ENCODE measurements at regions not wholly inside any gene's neighbourhood (a gene's known extent, or its start where the extent isn't known, plus 50 kb on each side); places are given as distances from the start of the nearest gene placed in this dataset.

DNA sequence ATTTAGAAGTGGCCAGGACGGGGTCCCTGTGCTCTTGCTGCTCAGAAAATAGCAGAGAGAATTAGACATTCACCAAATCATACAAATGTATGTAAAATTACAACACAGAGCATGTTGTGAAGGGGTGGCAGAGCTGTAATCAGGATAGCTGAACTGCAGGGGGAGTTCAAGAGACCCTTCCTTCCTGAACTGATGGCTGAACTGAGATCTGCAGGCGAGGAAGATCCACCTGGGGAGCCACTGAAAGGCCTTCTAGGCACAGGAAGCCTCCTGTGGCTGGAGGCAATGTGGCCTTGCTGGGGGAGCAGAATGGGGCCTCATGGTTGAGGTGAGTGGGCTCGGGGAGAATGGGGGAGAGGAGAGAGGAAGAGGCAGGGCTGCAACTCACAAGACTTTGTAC lies 216.5 kb downstream of the PRDM2 start:
- in situ Hi-C loops (cut with HindIII; ENCODE audit: low pct_unique_long_range_greater_than_20kb, low sequenced_read_pairs): no loop called here
- no peak for DNase-seq (ENCODE audit: low read depth, low spot score)

- no peak for DNase-seq (ENCODE audit: low read depth, low spot score)
- in situ Hi-C loops (cut with HindIII; ENCODE audit: low pct_unique_long_range_greater_than_20kb, low sequenced_read_pairs): no loop called here
Measured at GRCh38 chr1:13917607-13918006, 217.6 kb downstream of the PRDM2 start.

- in situ Hi-C loops (cut with HindIII; ENCODE audit: low pct_unique_long_range_greater_than_20kb, low sequenced_read_pairs): no loop called here
Measured at GRCh38 chr1:13918862-13919261, 218.9 kb downstream of the PRDM2 start.

DNA sequence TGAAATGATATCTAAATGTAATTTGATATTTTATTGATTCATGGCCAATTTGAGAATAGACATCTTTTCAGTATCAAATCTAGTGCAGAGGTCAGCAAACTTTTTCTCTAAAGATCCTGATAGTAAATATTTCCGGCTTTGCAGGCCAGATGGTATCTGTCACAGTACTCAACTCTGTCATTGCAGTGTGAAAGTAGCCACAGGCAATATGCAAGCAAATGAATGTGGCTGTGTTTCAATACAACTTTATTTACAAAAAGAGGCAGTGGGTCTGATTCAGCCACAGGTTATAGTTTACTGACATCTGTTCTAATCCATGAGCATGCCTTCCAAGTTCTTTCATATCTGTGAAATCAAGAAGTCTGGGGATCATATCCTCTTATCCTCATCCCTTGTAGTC lies 221.2 kb downstream of the PRDM2 start:
- DNase-seq (ENCODE audit: low read depth, low spot score): no peak
- in situ Hi-C loops (cut with HindIII; ENCODE audit: low pct_unique_long_range_greater_than_20kb, low sequenced_read_pairs): no loop called here

More at GRCh38 chr1:13918862-13919261, 218.9 kb downstream of the PRDM2 start:
- DNase-seq (ENCODE audit: low read depth, low spot score): no peak

DNA sequence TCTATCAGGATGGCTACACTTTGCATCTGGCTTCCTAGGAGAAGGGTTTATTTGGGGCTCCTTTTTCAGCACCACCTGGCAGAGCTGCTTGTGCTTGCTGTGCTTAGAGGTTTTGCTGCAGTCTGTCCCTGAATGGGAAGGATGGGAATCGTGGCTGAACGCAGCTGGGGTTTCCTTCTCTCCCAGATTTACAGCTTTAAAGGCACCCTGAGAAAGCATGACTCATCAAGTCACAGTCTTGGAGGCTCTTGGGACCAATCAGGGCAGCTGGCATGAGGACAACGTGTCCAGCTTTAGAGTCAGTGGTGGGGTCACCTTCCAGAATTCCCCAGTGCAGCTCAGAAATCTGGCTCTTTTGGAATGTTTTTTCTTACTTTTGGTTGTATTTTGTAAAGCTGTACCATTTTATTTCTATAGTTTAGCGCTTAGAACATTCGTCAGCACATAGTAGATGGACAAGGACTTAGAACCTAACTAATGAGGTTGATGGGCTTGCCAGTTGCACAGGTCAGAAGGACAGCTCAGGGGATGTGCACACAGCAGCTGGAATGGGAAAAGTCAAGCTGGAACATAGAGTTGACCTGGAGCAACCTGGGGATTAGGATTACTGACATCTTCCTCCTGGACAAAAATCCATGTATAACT lies 222.6 kb downstream of the PRDM2 start:
- DNase-seq (ENCODE audit: low read depth, low spot score): no peak

GRCh38 chr1:13926556-13926955 lies 226.6 kb downstream of the PRDM2 start:
- no peak for DNase-seq (ENCODE audit: low read depth, low spot score)
- in situ Hi-C loops (cut with HindIII; ENCODE audit: low pct_unique_long_range_greater_than_20kb, low sequenced_read_pairs): no loop called here

More for the DNA sequence above, 222.6 kb downstream of the PRDM2 start:
- in situ Hi-C loops (cut with HindIII; ENCODE audit: low pct_unique_long_range_greater_than_20kb, low sequenced_read_pairs): no loop called here

DNA sequence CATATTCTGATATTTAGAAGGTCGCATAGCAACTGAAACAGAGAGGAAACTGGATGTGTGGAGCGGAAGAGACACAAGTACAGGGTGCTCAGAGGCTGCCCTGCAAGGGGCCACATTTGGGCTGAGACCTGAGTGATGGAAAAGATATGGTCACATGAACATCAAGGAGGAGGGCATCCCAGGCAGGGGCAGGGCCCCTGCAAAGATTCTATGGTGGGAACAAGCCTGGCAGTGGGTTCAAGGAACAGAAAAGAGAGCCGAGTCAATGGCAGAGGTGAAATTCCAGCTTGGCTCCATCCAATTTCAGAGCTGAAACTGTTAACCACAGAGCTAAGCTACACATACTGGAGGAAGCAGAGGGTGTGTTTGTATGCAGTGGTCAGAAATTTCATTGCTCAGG lies 227.7 kb downstream of the PRDM2 start:
- in situ Hi-C loops (cut with HindIII; ENCODE audit: low pct_unique_long_range_greater_than_20kb, low sequenced_read_pairs): no loop called here
- no peak for DNase-seq (ENCODE audit: low read depth, low spot score)

GRCh38 chr1:13929313-13929712 lies 229.3 kb downstream of the PRDM2 start:
- in situ Hi-C loops (cut with HindIII; ENCODE audit: low pct_unique_long_range_greater_than_20kb, low sequenced_read_pairs): no loop called here

GRCh38 chr1:13930151-13930550 lies 230.2 kb downstream of the PRDM2 start:
- in situ Hi-C loops (cut with HindIII; ENCODE audit: low pct_unique_long_range_greater_than_20kb, low sequenced_read_pairs): no loop called here
- peak; percentile 25 for DNase-seq (ENCODE audit: low read depth, low spot score)

More at GRCh38 chr1:13929313-13929712, 229.3 kb downstream of the PRDM2 start:
- no peak for DNase-seq (ENCODE audit: low read depth, low spot score)

GRCh38 chr1:13931226-13931625 lies 231.2 kb downstream of the PRDM2 start:
- DNase-seq (ENCODE audit: low read depth, low spot score): no peak
- in situ Hi-C loops (cut with HindIII; ENCODE audit: low pct_unique_long_range_greater_than_20kb, low sequenced_read_pairs): no loop called here

GRCh38 chr1:13935336-13935735 lies 235.3 kb downstream of the PRDM2 start:
- in situ Hi-C loops (cut with HindIII; ENCODE audit: low pct_unique_long_range_greater_than_20kb, low sequenced_read_pairs): no loop called here
- no peak for DNase-seq (ENCODE audit: low read depth, low spot score)

- DNase-seq (ENCODE audit: low read depth, low spot score): no peak
- in situ Hi-C loops (cut with HindIII; ENCODE audit: low pct_unique_long_range_greater_than_20kb, low sequenced_read_pairs): no loop called here
Measured at GRCh38 chr1:13941315-13941714, 241.3 kb downstream of the PRDM2 start.

DNA sequence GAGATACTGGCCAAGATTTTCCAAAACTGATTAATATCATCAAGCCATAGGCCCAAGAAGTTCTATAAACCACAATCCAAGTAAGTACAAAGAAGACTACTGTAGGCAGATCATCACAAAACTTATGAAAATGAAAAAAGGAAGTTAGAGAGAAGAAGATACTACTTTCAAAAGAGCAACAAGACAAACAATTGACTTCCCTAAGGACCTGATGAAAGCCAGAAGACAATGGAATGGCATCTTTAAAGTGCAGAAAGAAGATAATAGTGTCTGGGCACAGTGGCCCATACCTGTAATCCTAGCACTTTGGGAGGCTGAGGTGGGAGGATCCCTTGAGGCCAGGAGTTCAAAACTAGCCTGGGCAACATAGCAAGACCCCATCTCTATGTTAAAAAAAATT lies 243.1 kb downstream of the PRDM2 start:
- in situ Hi-C loops (cut with HindIII; ENCODE audit: low pct_unique_long_range_greater_than_20kb, low sequenced_read_pairs): no loop called here
- DNase-seq (ENCODE audit: low read depth, low spot score): no peak

DNA sequence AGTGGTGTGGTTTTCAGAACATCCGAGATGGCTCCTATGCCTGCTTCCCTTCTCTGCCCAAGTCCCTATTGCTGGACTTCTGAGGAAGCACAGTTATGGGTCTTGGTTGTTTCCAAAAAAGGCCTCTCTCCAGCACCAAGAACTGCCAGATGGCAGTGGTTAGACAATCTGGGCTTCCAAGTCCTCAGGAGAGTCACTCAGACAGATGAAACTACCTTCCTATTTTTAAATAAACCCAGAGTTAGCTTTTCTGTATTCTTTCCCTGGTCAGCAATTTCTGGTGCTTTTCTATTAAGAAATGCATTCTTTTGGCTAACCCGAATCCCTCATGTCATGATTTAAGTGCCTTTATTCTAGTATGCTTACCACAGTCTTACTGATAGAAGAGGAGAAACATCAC lies 245.9 kb downstream of the PRDM2 start:
- in situ Hi-C loops (cut with HindIII; ENCODE audit: low pct_unique_long_range_greater_than_20kb, low sequenced_read_pairs): no loop called here

DNA sequence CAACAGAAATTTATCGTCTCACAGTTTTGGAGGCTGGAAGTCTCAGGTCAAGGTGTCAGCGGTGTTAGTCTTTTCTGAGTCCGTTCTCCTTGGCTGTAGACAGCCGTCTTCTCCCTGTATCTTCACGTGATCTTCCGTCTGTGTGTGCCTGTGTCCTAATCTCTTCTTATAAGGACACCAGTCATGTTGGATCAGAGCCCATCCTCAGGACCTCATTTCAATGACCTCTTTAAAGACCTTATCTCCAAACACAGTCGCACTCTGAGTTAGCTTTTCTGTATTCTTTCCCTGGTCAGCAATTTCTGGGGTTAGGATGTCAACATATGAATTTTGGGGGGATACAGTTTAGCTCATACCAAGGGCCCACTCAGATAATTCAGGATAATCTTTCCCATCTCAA lies 247.7 kb downstream of the PRDM2 start:
- in situ Hi-C loops (cut with HindIII; ENCODE audit: low pct_unique_long_range_greater_than_20kb, low sequenced_read_pairs): no loop called here
- no peak for DNase-seq (ENCODE audit: low read depth, low spot score)

More for the DNA sequence above, 245.9 kb downstream of the PRDM2 start:
- no peak for DNase-seq (ENCODE audit: low read depth, low spot score)

- in situ Hi-C loops (cut with HindIII; ENCODE audit: low pct_unique_long_range_greater_than_20kb, low sequenced_read_pairs): no loop called here
- no peak for DNase-seq (ENCODE audit: low read depth, low spot score)
Measured at GRCh38 chr1:13948396-13948795, 248.4 kb downstream of the PRDM2 start.

DNA sequence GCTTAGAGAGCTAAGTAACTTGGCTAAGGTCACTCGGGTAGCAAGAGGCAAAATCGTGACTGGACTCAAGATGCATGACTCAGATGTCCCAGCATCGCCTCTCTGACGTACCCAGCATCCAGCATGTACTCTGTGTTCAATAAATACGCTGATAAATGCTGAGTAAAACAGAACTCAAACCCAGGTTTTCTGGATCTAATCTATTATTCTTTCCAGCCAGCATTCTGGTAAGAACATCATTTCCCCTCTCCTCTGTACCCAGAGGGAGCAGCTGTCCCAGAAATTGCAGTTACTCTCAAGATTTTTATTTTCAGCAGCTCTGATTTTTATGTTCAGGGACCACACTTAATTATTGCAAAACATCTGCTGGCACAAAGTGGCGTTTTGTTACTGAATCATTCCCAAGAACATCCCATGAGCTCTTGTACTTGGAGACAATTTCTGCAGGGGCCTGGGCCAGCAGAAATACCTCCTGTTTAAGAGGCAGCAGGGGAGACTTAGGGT lies 249.0 kb downstream of the PRDM2 start:
- in situ Hi-C loops (cut with HindIII; ENCODE audit: low pct_unique_long_range_greater_than_20kb, low sequenced_read_pairs): no loop called here
- DNase-seq (ENCODE audit: low read depth, low spot score): no peak

- in situ Hi-C loops (cut with HindIII; ENCODE audit: low pct_unique_long_range_greater_than_20kb, low sequenced_read_pairs): no loop called here
- no peak for DNase-seq (ENCODE audit: low read depth, low spot score)
Measured at GRCh38 chr1:13949546-13949945, 249.6 kb downstream of the PRDM2 start.

- DNase-seq (ENCODE audit: low read depth, low spot score): peak; percentile 34
- in situ Hi-C loops (cut with HindIII; ENCODE audit: low pct_unique_long_range_greater_than_20kb, low sequenced_read_pairs): no loop called here
Measured at GRCh38 chr1:13950637-13951036, 250.6 kb downstream of the PRDM2 start.
